Activated CD4-positive, CD25-positive, alpha-beta regulatory T cell (primary cell): ENCODE measurements at regions not wholly inside any gene's neighbourhood (a gene's known extent, or its start where the extent isn't known, plus 50 kb on each side); places are given as distances from the start of the nearest gene placed in this dataset.
"Not testable (repeated sequence)": the region's sequence is repeated elsewhere in the genome, so short reads cannot be mapped to it uniquely, and the experiment has no call there.

Experiments
- DNase-seq, 4 experiments: peaks; one replicate each; lab custom pipeline; 2025; lab: John Stamatoyannopoulos, UW

- DNase-seq, result no peak
Measured at GRCh38 chr5:164204338-164204946, 699.0 kb downstream of the MAT2B start.

GRCh38 chr5:164206196-164206595 lies 700.8 kb downstream of the MAT2B start:
- DNase-seq, result no peak

DNA sequence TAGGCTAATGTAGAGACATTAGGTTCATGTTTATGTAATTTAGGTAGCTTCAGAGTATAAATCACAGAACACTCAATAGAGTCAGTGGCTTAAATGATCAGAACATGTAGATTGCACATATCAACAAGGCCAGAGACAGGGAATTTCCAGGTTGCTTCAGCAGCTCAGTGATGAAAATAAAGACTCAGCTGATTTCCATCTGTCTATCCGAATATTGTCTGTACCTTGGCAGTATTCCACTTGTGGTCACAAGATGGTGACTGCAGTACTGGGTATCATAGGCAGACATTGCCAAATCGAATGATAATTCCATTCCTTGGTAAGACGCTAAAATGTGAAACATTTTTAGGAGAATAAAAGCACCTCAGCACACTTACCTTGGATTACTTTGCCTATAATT lies 702.2 kb downstream of the MAT2B start:
- DNase-seq, result no peak

- no peak for DNase-seq
Measured at GRCh38 chr5:164210491-164210890, 705.1 kb downstream of the MAT2B start.

DNA sequence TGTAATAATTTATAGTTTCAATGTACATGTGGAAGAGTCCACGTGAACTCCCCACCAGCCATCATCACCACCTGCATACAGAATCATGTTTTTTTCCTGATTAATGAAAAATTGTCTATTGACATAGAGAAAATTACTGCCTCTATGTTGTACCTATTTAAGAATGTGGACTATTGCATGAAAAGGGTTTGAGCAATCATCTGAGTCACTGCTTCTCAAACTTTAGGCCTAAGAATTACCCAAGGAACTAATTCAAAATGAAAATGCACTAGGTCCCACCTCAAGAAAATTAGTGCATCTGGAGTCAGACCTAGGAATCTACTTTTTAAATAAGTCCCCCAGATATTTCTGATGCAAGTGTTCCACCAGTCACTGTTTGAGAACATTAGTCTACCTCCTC lies 709.3 kb downstream of the MAT2B start:
- no peak for DNase-seq

GRCh38 chr5:164217464-164217863 lies 712.0 kb downstream of the MAT2B start:
- no peak for DNase-seq

DNA sequence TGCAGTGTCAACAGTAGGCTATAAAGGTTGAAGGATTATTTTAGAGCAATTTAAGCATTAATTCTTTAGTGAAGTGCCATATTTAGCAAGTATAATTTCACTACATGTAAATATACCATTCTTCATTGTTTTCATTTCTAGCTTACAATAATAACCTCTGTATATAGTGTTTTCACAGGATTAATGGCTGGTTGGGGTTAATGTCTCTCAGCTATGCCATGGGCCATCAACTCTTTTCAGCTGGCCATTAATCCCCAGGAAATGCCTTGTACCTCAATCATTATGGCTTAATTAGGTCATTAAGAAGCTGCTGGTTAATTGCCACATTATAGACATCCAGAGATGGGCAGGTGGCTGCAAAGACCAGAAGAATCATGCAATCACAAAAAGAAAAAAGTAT lies 715.1 kb downstream of the MAT2B start:
- no peak for DNase-seq

GRCh38 chr5:164224236-164224635 lies 718.8 kb downstream of the MAT2B start:
- DNase-seq, result no peak

DNA sequence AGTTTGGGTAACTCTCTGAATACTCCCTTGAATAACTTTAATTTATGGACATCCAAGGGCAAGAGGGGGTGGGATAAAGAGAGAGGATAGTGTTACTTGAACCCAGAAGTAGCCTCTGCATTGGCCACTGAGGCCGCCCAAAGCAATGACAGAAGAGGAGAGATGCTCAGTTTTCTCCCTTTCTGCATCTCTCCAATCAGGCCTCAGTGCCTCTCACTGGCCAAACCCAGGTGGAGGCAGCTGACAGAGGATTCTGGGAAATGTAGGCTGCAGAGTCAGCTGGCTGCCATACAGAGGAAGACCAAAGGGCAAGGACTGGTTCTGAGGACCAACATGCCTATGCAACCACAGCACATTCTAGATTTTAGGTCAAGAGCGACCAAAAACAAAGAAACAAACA lies 719.4 kb downstream of the MAT2B start:
- no peak for DNase-seq

- no peak for DNase-seq
Measured at GRCh38 chr5:164230341-164230740, 724.9 kb downstream of the MAT2B start.

- no peak for DNase-seq
Measured at GRCh38 chr5:164233791-164234190, 728.4 kb downstream of the MAT2B start.

DNA sequence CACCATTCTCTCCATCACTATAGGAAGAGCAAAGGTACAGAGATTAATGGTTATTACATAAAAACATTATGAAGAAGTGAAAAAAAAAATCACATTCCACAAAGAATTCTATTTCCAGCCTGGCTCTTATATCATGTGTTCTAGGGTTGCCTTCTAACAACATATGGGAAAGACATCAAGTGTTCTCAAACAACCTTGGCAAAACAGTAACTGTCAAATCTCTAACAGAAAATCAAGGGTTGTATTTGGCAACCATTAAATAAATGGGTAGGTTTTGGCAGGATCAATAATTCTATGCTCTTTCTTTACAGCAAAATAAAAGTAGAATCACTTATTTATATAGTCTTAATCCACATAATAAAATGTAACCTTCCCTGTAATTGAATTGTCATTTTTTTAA lies 728.9 kb downstream of the MAT2B start:
- no peak for DNase-seq

GRCh38 chr5:164235300-164235891 lies 730.0 kb downstream of the MAT2B start:
- DNase-seq, result no peak

- DNase-seq, result no peak
Measured at GRCh38 chr5:164237486-164237885, 732.1 kb downstream of the MAT2B start.

GRCh38 chr5:164251781-164252180 lies 746.4 kb downstream of the MAT2B start:
- DNase-seq, result not testable (repeated sequence)

DNA sequence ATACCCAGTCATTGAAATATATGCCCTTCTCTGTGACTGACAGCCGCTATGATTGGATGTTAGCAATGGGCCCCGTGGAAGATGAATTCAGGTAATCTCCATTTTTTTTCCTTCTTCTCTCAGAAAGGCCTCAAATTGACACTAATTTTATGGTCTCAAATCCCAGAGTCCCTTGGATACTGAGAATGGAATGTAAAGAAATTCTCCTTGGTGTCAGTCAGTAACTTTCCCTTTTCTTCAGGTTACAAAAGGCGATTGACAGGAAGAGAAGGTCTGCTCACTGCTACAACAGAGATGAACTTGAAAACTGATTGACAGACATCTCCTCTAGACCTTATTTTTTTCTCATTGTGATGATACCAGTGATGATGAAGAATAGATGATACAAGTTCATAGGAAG lies 748.3 kb downstream of the MAT2B start:
- DNase-seq, result no peak

- no peak for DNase-seq
Measured at GRCh38 chr5:164255598-164256213, 750.3 kb downstream of the MAT2B start.

GRCh38 chr5:164256351-164256750 lies 750.9 kb downstream of the MAT2B start:
- DNase-seq, result no peak

- no peak for DNase-seq
Measured at GRCh38 chr5:164256954-164257353, 751.5 kb downstream of the MAT2B start.

DNA sequence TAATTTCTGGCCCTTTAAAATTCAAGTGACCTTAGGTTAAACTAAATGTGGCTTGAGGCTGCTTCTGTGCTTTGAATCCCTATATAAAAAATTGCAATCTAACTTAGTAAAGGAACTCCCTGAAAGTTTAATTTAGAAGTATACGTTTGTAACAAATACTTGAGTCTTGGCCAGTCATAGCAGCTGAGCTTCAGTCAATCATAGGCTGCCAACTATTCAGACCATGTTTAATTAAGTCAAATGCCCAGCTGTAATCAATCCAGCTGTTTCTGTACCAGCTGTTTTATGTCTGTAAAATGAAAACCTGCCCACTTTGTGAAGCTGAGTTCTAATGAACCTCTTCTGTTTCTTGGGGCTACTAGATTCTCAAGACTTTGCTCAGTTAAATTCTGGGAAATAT lies 760.1 kb downstream of the MAT2B start:
- DNase-seq, result no peak

GRCh38 chr5:164266571-164266970 lies 761.2 kb downstream of the MAT2B start:
- DNase-seq, result no peak

- no peak for DNase-seq
Measured at GRCh38 chr5:164277720-164278119, 772.3 kb downstream of the MAT2B start.

DNA sequence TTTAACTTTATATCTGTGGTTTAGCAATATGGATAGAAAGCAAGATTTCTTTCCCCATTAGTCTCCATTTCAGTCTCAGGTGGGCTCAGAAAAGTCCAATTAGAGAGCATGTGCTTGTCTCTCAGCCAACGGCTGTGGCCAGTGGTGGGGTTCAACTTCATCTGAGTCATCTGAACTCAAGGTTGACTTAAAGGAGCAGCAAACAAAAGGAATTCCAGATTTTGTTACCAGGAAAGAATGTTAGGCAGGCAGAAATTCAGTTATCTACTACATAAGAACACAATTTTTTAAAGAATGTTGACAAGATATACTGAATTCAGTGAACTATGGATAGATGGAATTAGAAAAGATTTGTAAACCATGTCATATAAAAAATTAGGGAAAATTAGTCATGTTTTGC lies 784.1 kb downstream of the MAT2B start:
- DNase-seq, result no peak

- DNase-seq, result no peak
Measured at GRCh38 chr5:164296603-164297080, 791.2 kb downstream of the MAT2B start.
